ENCODE measurements at regions not wholly inside any gene's neighbourhood (a gene's known extent, or its start where the extent isn't known, plus 50 kb on each side); places are given as distances from the start of the nearest gene placed in this dataset.

DNA sequence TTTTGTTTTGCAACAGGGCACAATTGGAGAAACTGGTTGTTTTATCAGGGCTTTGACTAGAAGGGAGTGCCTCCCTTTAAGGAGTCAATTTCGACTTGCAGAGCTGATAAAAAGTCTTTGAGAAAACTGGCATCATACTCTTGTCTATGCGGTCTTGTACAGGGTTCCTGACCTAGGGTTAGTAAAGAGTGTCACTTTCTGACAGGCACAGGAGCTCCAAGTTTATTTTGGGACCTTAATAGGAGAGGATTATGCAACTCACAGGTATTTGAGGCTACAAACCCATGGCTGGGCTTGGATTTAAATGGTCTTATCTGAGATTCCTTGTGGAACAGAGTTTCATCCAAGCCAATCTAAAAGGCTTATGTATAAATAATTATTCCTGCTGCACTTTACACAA is 365.4 kb downstream of the HTR1B start:
- no peak for TF ChIP-seq YY1 (IDR thresholded peaks at IDR 0.05; ENCODE audit: insufficient read depth, insufficient replicate concordance, low read depth, low read length)
- TF ChIP-seq SAFB2 (CRISPR knock-in tag; IDR thresholded peaks at IDR 0.05; ENCODE audit: borderline replicate concordance, low read depth) = no peak
- no peak for TF ChIP-seq RAD21 (CRISPR knock-in tag; IDR thresholded peaks at IDR 0.05)
- TF ChIP-seq POLR2A (IDR thresholded peaks at IDR 0.05; ENCODE audit: insufficient read depth in 1 of 2, low read depth in 2 of 2, low read length in 2 of 2) = no peak
- TF ChIP-seq, protein P1, sequence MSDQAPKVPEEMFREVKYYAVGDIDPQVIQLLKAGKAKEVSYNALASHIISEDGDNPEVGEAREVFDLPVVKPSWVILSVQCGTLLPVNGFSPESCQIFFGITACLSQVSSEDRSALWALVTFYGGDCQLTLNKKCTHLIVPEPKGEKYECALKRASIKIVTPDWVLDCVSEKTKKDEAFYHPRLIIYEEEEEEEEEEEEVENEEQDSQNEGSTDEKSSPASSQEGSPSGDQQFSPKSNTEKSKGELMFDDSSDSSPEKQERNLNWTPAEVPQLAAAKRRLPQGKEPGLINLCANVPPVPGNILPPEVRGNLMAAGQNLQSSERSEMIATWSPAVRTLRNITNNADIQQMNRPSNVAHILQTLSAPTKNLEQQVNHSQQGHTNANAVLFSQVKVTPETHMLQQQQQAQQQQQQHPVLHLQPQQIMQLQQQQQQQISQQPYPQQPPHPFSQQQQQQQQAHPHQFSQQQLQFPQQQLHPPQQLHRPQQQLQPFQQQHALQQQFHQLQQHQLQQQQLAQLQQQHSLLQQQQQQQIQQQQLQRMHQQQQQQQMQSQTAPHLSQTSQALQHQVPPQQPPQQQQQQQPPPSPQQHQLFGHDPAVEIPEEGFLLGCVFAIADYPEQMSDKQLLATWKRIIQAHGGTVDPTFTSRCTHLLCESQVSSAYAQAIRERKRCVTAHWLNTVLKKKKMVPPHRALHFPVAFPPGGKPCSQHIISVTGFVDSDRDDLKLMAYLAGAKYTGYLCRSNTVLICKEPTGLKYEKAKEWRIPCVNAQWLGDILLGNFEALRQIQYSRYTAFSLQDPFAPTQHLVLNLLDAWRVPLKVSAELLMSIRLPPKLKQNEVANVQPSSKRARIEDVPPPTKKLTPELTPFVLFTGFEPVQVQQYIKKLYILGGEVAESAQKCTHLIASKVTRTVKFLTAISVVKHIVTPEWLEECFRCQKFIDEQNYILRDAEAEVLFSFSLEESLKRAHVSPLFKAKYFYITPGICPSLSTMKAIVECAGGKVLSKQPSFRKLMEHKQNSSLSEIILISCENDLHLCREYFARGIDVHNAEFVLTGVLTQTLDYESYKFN (CRISPR knock-in tag; conservative IDR thresholded peaks at IDR 0.05) = no peak
- TF ChIP-seq, protein P2, sequence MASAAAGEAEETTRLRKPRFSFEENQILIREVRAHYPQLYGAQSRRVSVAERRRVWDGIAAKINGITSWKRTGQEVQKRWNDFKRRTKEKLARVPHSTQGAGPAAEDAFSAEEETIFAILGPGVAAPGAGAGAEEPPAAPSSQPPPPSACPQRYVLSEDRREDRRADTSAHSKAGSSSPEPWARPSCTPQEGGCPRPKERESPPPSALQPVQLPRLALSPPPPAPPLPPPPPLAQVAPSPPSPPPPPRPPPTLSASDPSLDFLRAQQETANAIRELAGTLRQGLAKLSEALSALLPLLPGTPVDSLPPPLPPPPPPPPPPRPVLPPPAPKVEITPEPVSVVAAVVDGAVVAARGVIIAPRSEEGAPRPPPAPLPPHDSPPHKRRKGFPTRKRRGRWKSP (CRISPR knock-in tag; IDR thresholded peaks at IDR 0.05) = no peak
- no peak for TF ChIP-seq CEBPB (IDR thresholded peaks at IDR 0.05; ENCODE audit: borderline replicate concordance, low read depth, low read length)
- TF ChIP-seq, protein P3, sequence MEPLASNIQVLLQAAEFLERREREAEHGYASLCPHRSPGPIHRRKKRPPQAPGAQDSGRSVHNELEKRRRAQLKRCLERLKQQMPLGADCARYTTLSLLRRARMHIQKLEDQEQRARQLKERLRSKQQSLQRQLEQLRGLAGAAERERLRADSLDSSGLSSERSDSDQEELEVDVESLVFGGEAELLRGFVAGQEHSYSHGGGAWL (CRISPR knock-in tag; IDR thresholded peaks at IDR 0.05) = no peak
- TF ChIP-seq PAWR (CRISPR knock-in tag; IDR thresholded peaks at IDR 0.05; ENCODE audit: borderline replicate concordance) = no peak
- TF ChIP-seq SP2 (CRISPR knock-in tag; IDR thresholded peaks at IDR 0.05) = no peak
- TF ChIP-seq, protein P4, sequence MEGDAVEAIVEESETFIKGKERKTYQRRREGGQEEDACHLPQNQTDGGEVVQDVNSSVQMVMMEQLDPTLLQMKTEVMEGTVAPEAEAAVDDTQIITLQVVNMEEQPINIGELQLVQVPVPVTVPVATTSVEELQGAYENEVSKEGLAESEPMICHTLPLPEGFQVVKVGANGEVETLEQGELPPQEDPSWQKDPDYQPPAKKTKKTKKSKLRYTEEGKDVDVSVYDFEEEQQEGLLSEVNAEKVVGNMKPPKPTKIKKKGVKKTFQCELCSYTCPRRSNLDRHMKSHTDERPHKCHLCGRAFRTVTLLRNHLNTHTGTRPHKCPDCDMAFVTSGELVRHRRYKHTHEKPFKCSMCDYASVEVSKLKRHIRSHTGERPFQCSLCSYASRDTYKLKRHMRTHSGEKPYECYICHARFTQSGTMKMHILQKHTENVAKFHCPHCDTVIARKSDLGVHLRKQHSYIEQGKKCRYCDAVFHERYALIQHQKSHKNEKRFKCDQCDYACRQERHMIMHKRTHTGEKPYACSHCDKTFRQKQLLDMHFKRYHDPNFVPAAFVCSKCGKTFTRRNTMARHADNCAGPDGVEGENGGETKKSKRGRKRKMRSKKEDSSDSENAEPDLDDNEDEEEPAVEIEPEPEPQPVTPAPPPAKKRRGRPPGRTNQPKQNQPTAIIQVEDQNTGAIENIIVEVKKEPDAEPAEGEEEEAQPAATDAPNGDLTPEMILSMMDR (CRISPR knock-in tag; IDR thresholded peaks at IDR 0.05) = no peak

All from HepG2 (cell line).